Smooth muscle cell (in vitro differentiated cells): ENCODE measurements at regions not wholly inside any gene's neighbourhood (a gene's known extent, or its start where the extent isn't known, plus 50 kb on each side); places are given as distances from the start of the nearest gene placed in this dataset.
A peak's percentile ranks its signal among the peaks of the same experiment; 100 is the strongest.

Experiments
- DNase-seq: peaks from one replicate; lab custom pipeline; 2025; ENCODE audit not compliant: unreplicated experiment; lab: John Stamatoyannopoulos, UW
- H2AFZ ChIP-seq: fragments of 200-600 bp; sonication (generic); 2 replicates; pipeline ENCODE4 v1.6.0; 2016; ENCODE audit warnings: antibody characterized with exemption, low read depth, mild to moderate bottlenecking
- H3F3A ChIP-seq: fragments of 200-600 bp; sonication (generic); 2 replicates; pipeline ENCODE4 v1.6.0; 2017; ENCODE audit warnings: antibody characterized with exemption, low read depth
- H3K27ac ChIP-seq: fragments of 200-600 bp; sonication (generic); 2 replicates; pipeline ENCODE4 v1.5.1; 2016; ENCODE audit warnings: low read depth, mild to moderate bottlenecking
- H3K27me3 ChIP-seq: fragments of 200-600 bp; sonication (generic); 2 replicates; pipeline ENCODE4 v1.6.1; 2016; ENCODE audit warnings: low read depth, mild to moderate bottlenecking
- H3K36me3 ChIP-seq: fragments of 200-600 bp; sonication (generic); 2 replicates; pipeline ENCODE4 v1.5.1; 2016; ENCODE audit warnings: low read depth
- H3K4me1 ChIP-seq: fragments of 200-600 bp; sonication (generic); 2 replicates; pipeline ENCODE4 v1.5.1; 2016; ENCODE audit warnings: low read depth
- H3K4me2 ChIP-seq: fragments of 200-600 bp; sonication (generic); 2 replicates; pipeline ENCODE4 v1.6.0; 2016; ENCODE audit warnings: mild to moderate bottlenecking
- H3K4me3 ChIP-seq: fragments of 200-600 bp; sonication (generic); 2 replicates; pipeline ENCODE4 v1.5.1; 2016; ENCODE audit warnings: mild to moderate bottlenecking
- H3K79me2 ChIP-seq: fragments of 200-600 bp; sonication (generic); 2 replicates; pipeline ENCODE4 v1.6.0; 2016; ENCODE audit warnings: low read depth, mild to moderate bottlenecking
- H3K9ac ChIP-seq: fragments of 200-600 bp; sonication (generic); 2 replicates; pipeline ENCODE4 v1.6.0; 2016; ENCODE audit warnings: low read depth
- H3K9me3 ChIP-seq: fragments of 200-600 bp; sonication (generic); replicated peaks from 2 replicates; pipeline ENCODE4 v1.5.1; 2016; ENCODE audit warnings: low read depth
- H4K20me1 ChIP-seq: fragments of 200-600 bp; sonication (generic); 2 replicates; pipeline ENCODE4 v1.6.0; 2016; ENCODE audit warnings: low read depth
- WGBS: methylation state at CpG from one replicate; pipeline ENCODE4 v1.1.7; 2016; ENCODE audit warnings: low lambda C conversion rate; 5-methylcytosine and 5-hydroxymethylcytosine counted together
- TF ChIP-seq, protein P1 (sequence below): fragments of 200-600 bp; sonication (generic); IDR thresholded peaks from 2 replicates; pipeline ENCODE4 v1.5.1; 2017; ENCODE audit warnings: borderline replicate concordance, mild to moderate bottlenecking, antibody characterized with exemption; ENCODE audit not compliant: insufficient read depth, poor library complexity, severe bottlenecking

DNA sequence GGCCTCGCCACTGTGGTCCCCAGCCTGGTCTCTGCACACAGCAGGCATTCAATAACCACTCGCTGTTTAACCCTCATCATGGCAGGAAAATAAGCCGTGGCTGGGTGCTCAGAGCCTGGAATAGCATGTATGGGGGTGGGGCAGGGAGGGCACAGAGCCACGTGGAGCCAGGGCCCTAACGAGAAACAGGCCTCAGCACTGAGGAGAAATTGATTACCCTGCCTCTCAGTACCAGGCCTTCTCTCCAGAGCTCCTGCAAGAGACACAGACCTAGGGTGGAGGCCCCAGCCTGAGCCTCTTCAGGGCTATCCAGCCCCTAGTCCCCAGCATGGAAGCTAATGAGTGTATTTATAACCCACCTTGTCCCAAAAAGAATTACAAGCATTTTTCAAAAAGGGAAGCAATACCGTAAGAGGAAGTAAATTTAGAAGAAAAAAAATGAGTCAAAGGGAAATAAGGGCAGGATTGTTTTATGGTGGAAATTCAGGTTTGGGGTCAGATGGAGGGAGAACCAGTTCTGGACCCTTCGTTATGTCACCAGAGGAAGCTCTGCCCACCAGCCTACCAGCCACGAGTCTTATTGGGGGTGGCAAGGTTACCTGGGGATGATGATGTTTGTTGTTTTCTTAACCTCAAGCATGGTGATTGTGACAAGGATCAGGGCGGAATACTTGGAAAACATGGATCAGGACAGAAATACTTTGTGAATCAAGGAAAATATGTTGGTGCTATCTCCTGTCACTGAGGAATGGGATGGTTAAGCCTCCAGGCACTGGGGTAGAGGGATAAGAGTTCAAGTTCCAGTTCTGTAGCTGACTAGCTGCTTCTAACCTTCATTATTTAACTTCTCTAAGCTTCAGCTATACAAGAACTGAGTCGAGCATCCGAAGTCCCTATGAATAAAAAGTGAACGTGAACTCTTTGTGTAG lies 101.9 kb upstream of the RBPJ start:
- no peaks in the 10 kb centered on the region for H3K27me3 ChIP-seq
- WGBS, result 71% methylated on average over 12 of the region's 12 CpGs
- H3K9me3 ChIP-seq, result no peaks in the 10 kb centered on the region
- H3K36me3 ChIP-seq, result no peaks in the 10 kb centered on the region
- TF ChIP-seq, protein P1, sequence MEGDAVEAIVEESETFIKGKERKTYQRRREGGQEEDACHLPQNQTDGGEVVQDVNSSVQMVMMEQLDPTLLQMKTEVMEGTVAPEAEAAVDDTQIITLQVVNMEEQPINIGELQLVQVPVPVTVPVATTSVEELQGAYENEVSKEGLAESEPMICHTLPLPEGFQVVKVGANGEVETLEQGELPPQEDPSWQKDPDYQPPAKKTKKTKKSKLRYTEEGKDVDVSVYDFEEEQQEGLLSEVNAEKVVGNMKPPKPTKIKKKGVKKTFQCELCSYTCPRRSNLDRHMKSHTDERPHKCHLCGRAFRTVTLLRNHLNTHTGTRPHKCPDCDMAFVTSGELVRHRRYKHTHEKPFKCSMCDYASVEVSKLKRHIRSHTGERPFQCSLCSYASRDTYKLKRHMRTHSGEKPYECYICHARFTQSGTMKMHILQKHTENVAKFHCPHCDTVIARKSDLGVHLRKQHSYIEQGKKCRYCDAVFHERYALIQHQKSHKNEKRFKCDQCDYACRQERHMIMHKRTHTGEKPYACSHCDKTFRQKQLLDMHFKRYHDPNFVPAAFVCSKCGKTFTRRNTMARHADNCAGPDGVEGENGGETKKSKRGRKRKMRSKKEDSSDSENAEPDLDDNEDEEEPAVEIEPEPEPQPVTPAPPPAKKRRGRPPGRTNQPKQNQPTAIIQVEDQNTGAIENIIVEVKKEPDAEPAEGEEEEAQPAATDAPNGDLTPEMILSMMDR, result no peak
- no peaks in the 10 kb centered on the region for H4K20me1 ChIP-seq
- DNase-seq, result no peak
- H3K4me2 ChIP-seq, result no peak overlapping the region
- H3K4me3 ChIP-seq, result no peak overlapping the region
- peaks cover 3% of the 10 kb centered on the region for H3K4me1 ChIP-seq
- H3K79me2 ChIP-seq, result no peaks in the 10 kb centered on the region
- H2AFZ ChIP-seq, result no peak overlapping the region
- H3K27ac ChIP-seq, result no peak overlapping the region
- no peaks in the 10 kb centered on the region for H3F3A ChIP-seq
- no peak overlapping the region for H3K9ac ChIP-seq

DNA sequence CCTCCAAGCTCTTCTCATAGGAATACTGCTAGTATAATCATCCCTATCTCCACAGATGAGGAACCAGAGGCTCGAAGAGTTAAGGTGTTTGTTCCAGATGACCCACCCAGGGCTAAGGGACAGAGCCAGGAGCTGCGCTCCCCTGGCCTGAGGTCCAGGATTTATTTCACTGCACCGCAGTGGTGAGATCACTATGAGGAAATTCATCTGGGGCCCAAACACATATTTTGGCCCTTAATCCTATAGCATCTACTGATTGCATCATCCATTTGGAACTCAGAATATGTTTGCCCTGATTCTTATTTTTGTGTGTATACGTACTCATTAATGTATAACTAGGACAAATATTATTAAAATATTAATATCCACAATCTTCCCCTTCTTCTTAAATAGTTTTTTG lies 100.1 kb upstream of the RBPJ start:
- Histone ChIP-seq H3K4me2 (no peak overlapping the region), H3K4me1 (peaks cover 3% of the 10 kb centered on the region), H3F3A (no peaks in the 10 kb centered on the region), H3K4me3 (no peak overlapping the region), H3K27me3 (no peaks in the 10 kb centered on the region), H4K20me1 (no peaks in the 10 kb centered on the region), H3K36me3 (no peaks in the 10 kb centered on the region), H3K9ac (no peak overlapping the region), H3K27ac (no peak overlapping the region), H3K79me2 (no peaks in the 10 kb centered on the region), H2AFZ (no peak overlapping the region), H3K9me3 (no peaks in the 10 kb centered on the region)
- TF ChIP-seq, protein P1, result no peak
- DNase-seq, result no peak
- 64% methylated on average over 4 of the region's 4 CpGs for WGBS

DNA sequence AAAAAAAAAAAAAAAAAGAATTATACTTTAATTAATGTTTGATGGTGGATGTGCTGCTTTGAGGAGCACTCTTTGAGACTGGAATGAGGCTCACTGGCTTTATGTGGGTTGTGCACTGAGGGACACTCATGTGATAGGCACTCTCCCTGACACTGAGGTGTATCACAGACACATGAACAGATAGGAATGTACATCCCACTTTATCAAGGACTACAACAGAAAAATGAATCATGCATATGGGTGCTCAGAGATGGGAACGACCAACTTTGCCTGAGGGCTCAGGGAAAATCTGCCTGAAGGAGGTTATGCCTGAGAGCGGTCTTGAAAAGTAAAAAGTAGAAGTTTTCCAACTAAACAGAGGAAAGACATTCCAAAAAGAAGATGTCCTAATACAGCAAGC lies 97.7 kb upstream of the RBPJ start:
- Histone ChIP-seq H4K20me1 (no peaks in the 10 kb centered on the region), H3K9ac (no peak overlapping the region), H3K4me3 (no peak overlapping the region), H3K4me2 (no peak overlapping the region), H3K9me3 (no peaks in the 10 kb centered on the region), H3K27me3 (no peaks in the 10 kb centered on the region), H3K4me1 (peaks cover 3% of the 10 kb centered on the region), H3K36me3 (no peaks in the 10 kb centered on the region), H3K79me2 (no peaks in the 10 kb centered on the region), H3F3A (no peaks in the 10 kb centered on the region), H2AFZ (no peak overlapping the region), H3K27ac (peak overlapping the region; percentile 1)
- TF ChIP-seq, protein P1, result no peak
- DNase-seq, result no peak
- 70% methylated on average over 2 of the region's 2 CpGs for WGBS
